ENCODE measurements at regions not wholly inside any gene's neighbourhood (a gene's known extent, or its start where the extent isn't known, plus 50 kb on each side); places are given as distances from the start of the nearest gene placed in this dataset.

DNA sequence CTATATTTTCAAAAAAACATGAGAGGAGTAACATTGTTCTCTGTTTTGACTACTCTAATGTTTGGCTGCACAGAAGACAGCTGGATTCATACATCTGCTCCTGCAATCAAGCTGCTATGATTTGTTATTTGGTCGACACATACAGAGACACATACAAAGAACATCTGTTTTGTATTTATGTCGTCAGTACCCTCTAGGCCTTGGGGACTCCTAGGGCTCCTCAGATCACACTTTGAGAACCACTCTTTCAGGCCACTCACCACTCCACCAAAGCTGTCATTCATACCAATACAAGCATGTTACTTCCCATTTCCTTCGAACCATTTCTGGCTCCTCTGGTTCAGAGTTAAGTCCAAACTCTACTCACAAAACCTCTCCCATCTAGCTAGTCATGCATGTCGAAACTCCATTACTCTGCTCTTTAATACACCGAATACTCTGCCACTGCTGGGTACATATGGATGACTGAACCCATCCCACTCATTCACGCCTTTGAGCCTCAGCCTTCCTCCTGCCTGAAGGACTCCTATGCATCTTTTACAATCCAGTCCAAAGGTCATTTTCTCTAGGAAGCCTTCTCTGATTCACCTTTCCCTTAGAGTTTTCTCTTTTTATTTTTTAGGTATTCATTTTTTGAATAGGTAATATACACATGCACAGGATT lies 102.9 kb upstream of the ARHGEF3 start:
- intact Hi-C loops (cut with micrococcal nuclease): no loop called here
- ChIA-PET RAD21 (ENCODE audit: low non-redundant PET in 1 of 2, low total read pairs in 2 of 2, uncharacterized antibody in 2 of 2, unreplicated experiment in 2 of 2) (no interaction called here), CTCF (no interaction called here), POLR2A (no interaction called here)
- TF ChIP-seq CEBPB (IDR thresholded peaks at IDR 0.05; ENCODE audit: low read depth) (no peak), POLR2A (IDR thresholded peaks at IDR 0.05; ENCODE audit: borderline replicate concordance, extremely low read depth, insufficient read depth, insufficient read length) (no peak), SP1 (IDR thresholded peaks at IDR 0.05; ENCODE audit: low read depth) (no peak), YY1 (IDR thresholded peaks at IDR 0.05; ENCODE audit: extremely low read depth, insufficient replicate concordance, low read depth, low read length) (no peak), FOSL1 (IDR thresholded peaks at IDR 0.05; ENCODE audit: low read depth) (no peak), TCF7L2 (IDR thresholded peaks at IDR 0.05; ENCODE audit: borderline replicate concordance, extremely low read depth, insufficient read depth, insufficient read length) (no peak), CBX3 (IDR thresholded peaks at IDR 0.05; ENCODE audit: low read depth) (no peak), ATF3 (IDR thresholded peaks at IDR 0.05) (no peak), POLR2AphosphoS5 (IDR thresholded peaks at IDR 0.05; ENCODE audit: low read depth, low read length) (no peak), CTCF (IDR thresholded peaks at IDR 0.05 in 2 of 3, conservative IDR thresholded peaks at IDR 0.05 in 1 of 3; ENCODE audit: borderline replicate concordance in 1 of 3, insufficient read depth in 1 of 3, low read depth in 2 of 3, low read length in 2 of 3) (no peak), JUND (IDR thresholded peaks at IDR 0.05) (no peak), RAD21 (IDR thresholded peaks at IDR 0.05; ENCODE audit: low read depth) (no peak)
- TF ChIP-seq, protein P1, sequence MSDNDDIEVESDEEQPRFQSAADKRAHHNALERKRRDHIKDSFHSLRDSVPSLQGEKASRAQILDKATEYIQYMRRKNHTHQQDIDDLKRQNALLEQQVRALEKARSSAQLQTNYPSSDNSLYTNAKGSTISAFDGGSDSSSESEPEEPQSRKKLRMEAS (IDR thresholded peaks at IDR 0.05): no peak
- TF ChIP-seq, protein P2, sequence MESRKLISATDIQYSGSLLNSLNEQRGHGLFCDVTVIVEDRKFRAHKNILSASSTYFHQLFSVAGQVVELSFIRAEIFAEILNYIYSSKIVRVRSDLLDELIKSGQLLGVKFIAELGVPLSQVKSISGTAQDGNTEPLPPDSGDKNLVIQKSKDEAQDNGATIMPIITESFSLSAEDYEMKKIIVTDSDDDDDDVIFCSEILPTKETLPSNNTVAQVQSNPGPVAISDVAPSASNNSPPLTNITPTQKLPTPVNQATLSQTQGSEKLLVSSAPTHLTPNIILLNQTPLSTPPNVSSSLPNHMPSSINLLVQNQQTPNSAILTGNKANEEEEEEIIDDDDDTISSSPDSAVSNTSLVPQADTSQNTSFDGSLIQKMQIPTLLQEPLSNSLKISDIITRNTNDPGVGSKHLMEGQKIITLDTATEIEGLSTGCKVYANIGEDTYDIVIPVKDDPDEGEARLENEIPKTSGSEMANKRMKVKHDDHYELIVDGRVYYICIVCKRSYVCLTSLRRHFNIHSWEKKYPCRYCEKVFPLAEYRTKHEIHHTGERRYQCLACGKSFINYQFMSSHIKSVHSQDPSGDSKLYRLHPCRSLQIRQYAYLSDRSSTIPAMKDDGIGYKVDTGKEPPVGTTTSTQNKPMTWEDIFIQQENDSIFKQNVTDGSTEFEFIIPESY (IDR thresholded peaks at IDR 0.05; ENCODE audit: extremely low read depth, insufficient replicate concordance, low read length): no peak
- BruUV-seq (replicated peaks): no TSS peak
- DNase-seq (ENCODE audit: low read depth, low spot score): no peak
- Histone ChIP-seq H3K9ac (ENCODE audit: low read length) (no peak overlapping the region), H2AFZ (ENCODE audit: low read depth, low read length, poor library complexity, severe bottlenecking) (no peak overlapping the region), H3K27me3 (ENCODE audit: insufficient read depth, low read length) (no peaks in the 10 kb centered on the region), H3K79me2 (ENCODE audit: insufficient read depth, low read length) (no peaks in the 10 kb centered on the region), H3K36me3 (ENCODE audit: control insufficient read depth in 1 of 2, insufficient read depth in 2 of 2, low read length in 2 of 2) (no peaks in the 10 kb centered on the region), H3K4me3 (replicated peaks in 1 of 2; ENCODE audit: low read depth in 1 of 2, low read length in 2 of 2) (no peak overlapping the region), H3K9me3 (ENCODE audit: control insufficient read depth in 1 of 2, insufficient read depth in 1 of 2, low read depth in 1 of 2, low read length in 2 of 2) (no peaks in the 10 kb centered on the region), H3K27ac (ENCODE audit: low read depth, low read length) (no peak overlapping the region), H4K20me1 (ENCODE audit: insufficient read depth) (no peaks in the 10 kb centered on the region), H3K9me2 (ENCODE audit: insufficient read depth) (no peaks in the 10 kb centered on the region), H3K4me2 (ENCODE audit: low read length) (no peak overlapping the region), H3K4me1 (ENCODE audit: control insufficient read depth in 1 of 2, insufficient read depth in 2 of 2, low read length in 2 of 2) (peaks cover 4 to 5% of the 10 kb centered on the region in 2 experiments; a peak in 2 of 4 replicates)
- no peak for ATAC-seq

All from HCT116 (cell line).